GM19328 (cell line): ENCODE measurements at regions not wholly inside any gene's neighbourhood (a gene's known extent, or its start where the extent isn't known, plus 50 kb on each side); places are given as distances from the start of the nearest gene placed in this dataset.

Source experiments
- ATAC-seq: cut with Tn5 transposase; IDR thresholded peaks from one replicate; pipeline ENCODE4 v1.9.1; 2021; ENCODE audit warnings: mild to moderate bottlenecking, moderate library complexity; ENCODE audit not compliant: unreplicated experiment

DNA sequence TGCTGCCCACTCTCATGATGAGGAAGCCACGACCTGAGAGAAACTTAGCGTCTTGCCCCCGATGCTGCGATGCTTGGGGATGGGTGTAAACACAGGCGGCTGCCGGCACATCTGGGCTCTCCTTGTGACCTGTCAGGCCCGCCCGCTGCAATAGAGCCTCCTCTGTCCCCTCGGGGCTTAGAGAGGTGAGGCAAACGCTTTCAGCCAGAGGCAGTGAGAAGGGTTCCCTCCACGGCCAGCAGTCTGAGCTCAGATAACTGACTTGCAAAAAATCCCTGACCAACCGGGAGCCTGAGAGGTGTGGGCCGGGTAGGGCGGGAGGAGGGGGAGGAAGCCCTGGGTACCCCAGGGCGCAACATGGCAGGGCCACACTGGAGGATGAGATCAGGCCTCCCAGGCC is 260.6 kb downstream of the C16orf95 start:
- no peak for ATAC-seq

DNA sequence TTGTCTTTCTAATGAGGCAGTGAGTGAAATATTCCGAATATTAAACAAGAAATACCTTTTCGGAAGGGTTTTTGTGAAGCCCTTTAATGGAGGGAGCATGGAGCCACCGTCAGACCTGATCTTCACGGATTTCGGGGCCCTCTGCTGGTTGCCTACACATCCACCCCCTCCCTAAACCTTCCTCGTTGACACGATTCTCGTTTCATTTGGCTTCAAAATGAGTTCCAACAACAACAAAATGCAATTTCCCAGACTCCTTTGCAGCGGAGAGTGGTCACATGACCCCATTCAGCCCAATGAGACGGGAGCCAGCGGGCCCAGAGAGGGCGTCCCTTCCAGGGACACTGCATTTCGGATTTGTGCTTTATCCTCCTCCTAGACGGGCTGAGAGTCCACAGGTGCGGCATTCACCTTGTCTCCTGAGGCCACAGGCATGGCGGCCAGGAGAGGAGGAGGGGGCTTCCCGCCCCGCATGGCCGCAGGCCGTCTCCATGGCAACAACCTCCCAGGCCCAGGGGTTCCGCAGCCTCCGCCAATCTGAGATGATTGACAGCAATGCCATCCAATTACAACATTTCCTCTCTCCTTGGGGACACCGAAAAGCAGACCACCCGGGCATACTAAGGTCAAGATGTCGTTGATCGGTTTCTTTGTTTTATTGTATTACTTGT is 259.8 kb downstream of the C16orf95 start:
- ATAC-seq: no peak

DNA sequence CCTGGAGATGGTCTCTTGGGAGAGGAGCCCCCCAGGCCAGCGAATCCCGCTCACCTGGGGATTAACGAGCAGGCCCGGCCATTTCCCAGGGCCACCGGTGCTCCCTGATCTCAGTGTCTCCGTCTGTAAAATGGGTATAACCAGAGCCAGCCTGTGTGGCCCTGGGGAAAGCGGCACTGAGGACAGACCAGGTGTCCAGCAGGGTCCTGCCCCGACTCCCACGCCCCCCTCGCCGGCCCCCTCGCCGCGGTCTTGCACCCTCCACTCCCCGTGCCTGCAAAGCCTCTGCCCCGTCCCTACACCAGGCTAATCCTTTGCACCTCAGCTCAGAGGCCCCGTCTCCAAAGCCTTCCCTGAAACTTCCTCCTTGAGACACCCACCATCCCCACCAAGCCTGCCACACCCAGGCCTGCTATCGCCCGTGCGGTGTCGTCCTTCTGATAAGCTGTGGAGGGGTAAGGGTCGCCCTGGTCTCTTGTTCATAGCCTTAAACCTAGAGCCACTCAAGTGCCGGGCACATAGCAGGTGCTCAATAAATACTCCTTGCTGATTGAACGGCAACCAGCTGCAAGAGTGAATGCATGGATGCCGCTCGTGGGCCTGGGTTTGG is 259.1 kb downstream of the C16orf95 start:
- no peak for ATAC-seq

DNA sequence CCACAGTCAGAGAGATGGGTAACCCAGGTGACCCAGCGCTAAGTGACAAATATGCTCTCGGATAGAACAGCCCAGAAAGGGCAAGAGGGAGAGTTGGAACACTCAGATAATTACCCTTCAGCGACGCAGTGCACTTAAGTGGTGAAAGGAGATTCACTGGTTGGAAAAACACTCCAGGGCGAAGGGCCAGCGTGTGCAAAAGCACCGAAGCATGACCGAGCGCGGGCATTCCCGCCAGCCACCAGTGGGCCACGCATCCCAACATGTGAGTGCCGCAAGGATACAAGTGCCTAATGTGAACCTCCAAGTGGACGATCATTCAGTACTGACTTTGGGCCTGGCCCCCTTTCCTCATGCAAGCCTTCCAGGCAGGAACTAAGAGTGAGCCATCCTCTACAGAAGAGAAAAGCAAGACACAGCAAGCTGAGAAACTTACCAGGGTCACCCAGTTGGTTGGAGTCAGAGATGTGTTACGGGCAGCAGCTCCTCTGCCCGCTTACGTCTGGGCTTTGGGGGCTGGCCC is 258.4 kb downstream of the C16orf95 start:
- ATAC-seq: no peak

- ATAC-seq: no peak
These were observed 256.9 kb downstream of the C16orf95 start for GRCh38 chr16:87060034-87060986.

DNA sequence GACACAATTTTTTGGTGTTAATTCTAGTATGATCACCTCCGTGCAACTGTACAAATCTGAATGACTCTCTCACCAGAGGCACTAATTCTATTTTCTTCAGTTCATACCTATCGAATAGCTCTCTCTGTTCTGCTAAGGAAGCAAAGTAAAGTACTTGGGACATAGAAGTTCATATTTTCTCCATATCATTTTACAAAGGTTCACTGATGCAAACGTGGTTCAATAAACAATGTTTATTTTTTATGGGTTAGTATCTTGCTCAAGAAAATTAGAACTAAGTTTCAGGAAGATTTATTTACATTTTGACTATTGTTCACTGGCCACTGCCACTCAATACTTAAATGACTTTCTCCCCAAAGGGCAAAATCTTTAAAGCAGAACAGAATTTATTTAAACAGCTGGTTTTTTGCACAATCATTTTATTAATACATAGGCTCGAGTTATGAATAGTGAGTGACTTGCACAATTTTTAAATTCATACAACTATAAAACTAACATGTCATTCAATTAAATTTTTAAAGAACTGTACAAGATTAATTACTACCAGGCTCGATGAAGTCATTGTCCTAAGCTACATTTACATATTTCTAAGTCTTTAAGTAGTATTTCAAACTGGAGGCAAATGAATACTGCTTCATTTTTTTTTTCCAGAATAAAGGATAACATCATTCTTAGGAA is 255.8 kb downstream of the C16orf95 start:
- no peak for ATAC-seq

GRCh38 chr16:87062569-87063442 is 254.4 kb downstream of the C16orf95 start:
- no peak for ATAC-seq

DNA sequence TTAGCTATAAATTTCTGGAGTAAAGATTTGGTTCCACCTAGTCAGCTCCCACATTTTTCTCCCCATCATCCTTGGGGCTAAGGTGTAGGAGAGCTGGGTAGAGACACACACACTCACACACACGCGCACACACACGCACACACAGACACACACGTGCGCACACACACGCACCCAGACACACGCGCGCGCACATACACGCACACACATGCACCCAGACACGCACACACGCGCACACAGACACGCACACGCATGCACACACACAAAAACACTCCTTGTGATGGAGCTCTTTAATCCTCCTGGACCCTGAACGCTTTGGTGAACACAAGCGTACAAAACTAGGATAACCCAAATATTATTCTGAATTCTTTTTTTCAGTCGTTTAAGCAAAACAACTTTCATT is 253.6 kb downstream of the C16orf95 start:
- ATAC-seq: no peak

GRCh38 chr16:87064731-87065445 is 252.3 kb downstream of the C16orf95 start:
- ATAC-seq: no peak

- no peak for ATAC-seq
These were observed 251.6 kb downstream of the C16orf95 start for GRCh38 chr16:87065446-87066132.

DNA sequence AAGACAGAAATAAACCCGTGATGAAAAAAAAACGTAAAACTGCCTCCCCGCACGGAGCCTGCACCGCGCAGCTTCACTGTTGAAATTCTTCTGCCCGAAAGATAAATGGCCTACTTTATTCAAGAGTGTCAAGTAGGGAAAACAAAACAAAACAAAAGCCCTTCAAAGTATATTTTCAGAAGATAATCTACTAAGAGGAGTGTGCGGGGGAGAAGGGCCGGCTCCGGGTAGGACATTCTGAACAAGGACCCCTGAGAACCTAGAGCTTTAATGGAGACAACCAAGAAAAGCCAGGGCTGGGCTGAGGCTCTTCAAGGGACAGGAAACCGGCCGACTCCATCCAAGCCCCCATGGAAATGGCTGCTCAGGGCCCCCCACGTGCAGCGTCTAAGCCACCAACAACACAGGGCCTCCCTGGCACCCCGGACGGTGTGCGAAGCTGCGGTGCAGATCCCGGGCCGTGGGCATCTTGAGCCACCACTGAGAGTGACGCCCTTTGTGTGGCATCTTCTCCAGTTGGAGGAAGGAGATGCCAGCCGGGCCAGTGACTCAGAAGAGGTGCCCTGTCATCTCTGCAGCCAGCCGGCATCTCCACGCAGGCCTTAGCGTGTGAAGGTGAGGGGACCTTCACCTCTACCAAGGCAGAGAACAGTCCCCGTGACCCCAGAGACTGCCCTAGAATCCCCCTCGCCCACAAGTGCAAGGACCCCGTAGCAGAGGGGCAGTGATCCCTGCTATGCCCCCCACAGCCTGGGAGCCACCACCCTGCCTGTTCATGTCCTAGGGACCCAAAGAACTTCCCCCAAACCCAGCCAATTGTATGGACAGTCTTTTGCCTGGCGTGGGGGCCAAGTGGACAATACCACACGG is 250.8 kb downstream of the C16orf95 start:
- no peak for ATAC-seq

DNA sequence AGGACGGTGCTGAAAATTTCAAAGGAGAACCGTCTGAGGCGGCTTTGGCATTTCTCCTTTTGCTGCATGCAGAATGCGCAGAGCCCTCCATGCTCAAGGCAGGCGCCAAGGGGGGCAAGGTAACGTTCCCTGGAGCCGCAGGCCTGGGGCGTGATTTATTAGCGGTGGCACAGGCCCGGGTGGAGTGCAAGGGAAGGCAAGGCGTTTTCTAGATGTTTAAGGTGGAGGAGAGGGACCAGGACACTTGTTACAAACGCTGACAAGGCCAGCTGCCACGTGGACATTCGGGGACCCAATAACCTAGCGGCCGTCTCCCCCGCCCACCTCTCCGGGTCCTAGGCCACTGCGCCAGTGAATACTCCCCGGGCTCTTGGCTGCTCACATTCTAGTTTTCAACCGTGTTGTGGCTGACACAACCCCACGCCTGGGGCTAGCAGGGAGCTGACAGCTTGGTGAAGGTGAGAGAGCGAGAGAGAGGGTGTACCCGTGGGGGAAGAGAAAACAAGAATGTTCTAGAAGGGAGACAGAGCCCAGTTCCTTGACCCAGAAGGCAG is 250.1 kb downstream of the C16orf95 start:
- no peak for ATAC-seq

- no peak for ATAC-seq
These were observed 249.1 kb downstream of the C16orf95 start for GRCh38 chr16:87067836-87068761.

GRCh38 chr16:87068762-87069150 is 248.4 kb downstream of the C16orf95 start:
- no peak for ATAC-seq

DNA sequence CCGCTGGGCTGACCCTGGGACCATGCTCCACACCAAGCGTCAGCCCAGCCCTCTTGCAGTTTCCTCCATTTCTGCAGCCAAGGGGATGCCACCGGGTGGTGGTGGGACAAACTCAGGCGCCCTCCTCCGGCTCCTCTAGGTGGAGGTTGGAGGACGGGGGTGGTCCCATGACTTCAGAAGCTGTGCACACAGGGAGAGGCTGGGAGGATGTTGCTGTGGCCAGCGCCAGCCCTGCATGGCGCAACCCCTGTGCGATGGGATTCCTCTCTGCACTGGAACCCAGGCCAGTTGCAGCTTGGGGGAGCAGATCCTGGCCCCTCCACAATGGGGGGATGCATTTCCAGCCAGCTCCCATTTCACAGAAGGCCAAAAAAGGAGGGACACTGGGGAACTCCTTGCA is 246.5 kb downstream of the C16orf95 start:
- no peak for ATAC-seq

DNA sequence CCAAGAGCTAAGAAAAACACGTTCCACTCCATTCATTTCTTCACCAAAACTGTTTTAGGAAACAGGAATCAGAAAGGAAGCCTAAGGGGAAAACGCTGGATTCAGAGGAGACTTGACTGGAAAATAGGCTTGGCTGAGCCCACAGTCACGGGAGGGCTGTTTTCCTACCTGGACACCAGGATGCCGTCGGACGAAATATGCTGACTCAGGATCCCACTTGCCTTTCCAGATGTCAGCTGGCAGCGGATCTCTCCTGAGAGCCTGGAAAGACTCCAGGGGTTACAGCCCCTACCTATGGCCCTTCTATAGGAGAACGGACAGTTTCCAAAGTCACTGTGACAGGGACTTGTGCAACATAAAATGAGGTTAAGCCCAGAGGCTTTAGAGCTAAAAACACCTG is 245.1 kb downstream of the C16orf95 start:
- ATAC-seq: no peak
